A549 (cell line): ENCODE measurements at regions not wholly inside any gene's neighbourhood (a gene's known extent, or its start where the extent isn't known, plus 50 kb on each side); places are given as distances from the start of the nearest gene placed in this dataset.
"Not testable (repeated sequence)": the region's sequence is repeated elsewhere in the genome, so short reads cannot be mapped to it uniquely, and the experiment has no call there.

Experiments used
- ATAC-seq, 2 experiments: fragments of 200-7000 bp in 1 of 2; fragments of >200 bp in 1 of 2; cut with Nextera tagmentation in 1 of 2; cut with Tn5 transposase in 1 of 2; 3 replicates each; pipeline versions ENCODE4 v1.8.0 to v1.9.1; 2018 to 2020; ENCODE audit warnings: mild to moderate bottlenecking in 1 of 2, moderate library complexity in 1 of 2
- CTCF ChIA-PET: fragments of 300-600 bp; sonication (Branson Sonifier 250); formaldehyde crosslinking; extraction: SDS; loops from one replicate; lab custom pipeline; 2021; ENCODE audit warnings: antibody characterized with exemption, inconsistent platforms; lab: Yijun Ruan, JAX
- POLR2A ChIA-PET: fragments of 350-600 bp; formaldehyde crosslinking; extraction: SDS; loops from one replicate; lab custom pipeline; 2021; ENCODE audit warnings: antibody characterized with exemption, inconsistent platforms; lab: Yijun Ruan, JAX
- DNase-seq, 2 experiments: peaks; one replicate each; pipeline versions ENCODE4 v3.0.0 to v3.0.0-alpha.2; 2011 to 2016; ENCODE audit warnings: low read depth in 1 of 2, low spot score in 1 of 2
- FAIRE-seq: peaks from 2 replicates; lab custom pipeline; 2011; peaks lifted over from hg19 to GRCh38; lab: Jason Lieb, UNC
- H3K27ac ChIP-seq, 2 experiments: fragments of >200 bp; sonication (Bioruptor Twin); formaldehyde crosslinking; 3 replicates each; pipeline ENCODE4 v1.5.1; 2016 to 2017
- H3K4me1 ChIP-seq: fragments of >200 bp; sonication (Bioruptor Twin); formaldehyde crosslinking; 3 replicates; pipeline ENCODE4 v1.6.1; 2016
- H3K4me2 ChIP-seq: fragments of >200 bp; sonication (Bioruptor Twin); formaldehyde crosslinking; 3 replicates; pipeline ENCODE4 v1.6.1; 2016
- H3K4me3 ChIP-seq: fragments of >200 bp; sonication (Bioruptor Twin); formaldehyde crosslinking; 3 replicates; pipeline ENCODE4 v1.5.1; 2016
- H3K9me3 ChIP-seq: fragments of >200 bp; sonication (Bioruptor Twin); formaldehyde crosslinking; 3 replicates; pipeline ENCODE4 v1.6.1; 2016
- CBX8 ChIP-seq: fragments of 200-600 bp; sonication (generic); IDR thresholded peaks from 2 replicates; pipeline ENCODE4 v1.6.1; 2016
- CEBPB ChIP-seq, 2 experiments: fragments of >200 bp in 1 of 2; sonication (Bioruptor Twin) in 1 of 2; formaldehyde crosslinking in 1 of 2; IDR thresholded peaks; 2 replicates each; pipeline ENCODE4 v1.6.1; 2012 to 2016
- E2F6 ChIP-seq: IDR thresholded peaks from 2 replicates; pipeline ENCODE4 v1.6.1; 2012; ENCODE audit warnings: low read depth, borderline replicate concordance
- EHF ChIP-seq: fragments of 250-450 bp; sonication (Bioruptor Pico); IDR thresholded peaks from 2 replicates; pipeline ENCODE4 v1.5.0; 2020; ENCODE audit warnings: mild to moderate bottlenecking
- EP300 ChIP-seq, 2 experiments: fragments of >200 bp; sonication (Bioruptor Twin); formaldehyde crosslinking; IDR thresholded peaks; 2 replicates in 1 of 2; 3 replicates in 1 of 2; pipeline ENCODE4 v1.6.1; 2016 to 2017
- ESRRA ChIP-seq: fragments of 150-350 bp; IDR thresholded peaks from 2 replicates; pipeline ENCODE4 v1.6.1; 2014; ENCODE audit warnings: mild to moderate bottlenecking, low read length, borderline replicate concordance
- FOSB ChIP-seq: fragments of 250-450 bp; sonication (Bioruptor Pico); IDR thresholded peaks from 2 replicates; pipeline ENCODE4 v1.5.0; 2020; ENCODE audit warnings: mild to moderate bottlenecking, moderate library complexity
- HOXB13 ChIP-seq: fragments of 250-450 bp; sonication (Bioruptor Pico); IDR thresholded peaks from 2 replicates; pipeline ENCODE4 v1.5.0; 2020; ENCODE audit warnings: low read depth, mild to moderate bottlenecking, moderate library complexity
- JUNB ChIP-seq: fragments of >200 bp; sonication (Bioruptor Twin); formaldehyde crosslinking; IDR thresholded peaks from 2 replicates; pipeline ENCODE4 v1.6.1; 2016
- MAFK ChIP-seq: fragments of 450-650 bp; IDR thresholded peaks from 2 replicates; pipeline ENCODE4 v1.6.1; 2014; ENCODE audit not compliant: partially characterized antibody
- POLR2AphosphoS2 ChIP-seq: conservative IDR thresholded peaks from 2 replicates; pipeline ENCODE4 v1.6.1; 2012; ENCODE audit warnings: low read length, improper control_type of control experiment, inconsistent platforms
- RCOR1 ChIP-seq: fragments of 150-350 bp; IDR thresholded peaks from 2 replicates; pipeline ENCODE4 v1.6.1; 2014; ENCODE audit warnings: antibody characterized with exemption, low read length, low read depth
- TFCP2L1 ChIP-seq: fragments of 250-450 bp; sonication (Bioruptor Pico); IDR thresholded peaks from 2 replicates; pipeline ENCODE4 v1.5.0; 2021; ENCODE audit warnings: mild to moderate bottlenecking
- TP53 ChIP-seq: fragments of 250-450 bp; sonication (Bioruptor Pico); IDR thresholded peaks from 2 replicates; pipeline ENCODE4 v1.5.0; 2021; ENCODE audit warnings: mild to moderate bottlenecking, moderate library complexity
- WGBS: methylation state at CpG from one replicate; pipeline ENCODE4 v1.1.6; 2017; ENCODE audit errors: missing lambda C conversion rate; 5-methylcytosine and 5-hydroxymethylcytosine counted together
- TF ChIP-seq, protein P1 (sequence below): fragments of >200 bp; sonication (Bioruptor Twin); formaldehyde crosslinking; IDR thresholded peaks from 3 replicates; pipeline ENCODE4 v1.5.1; 2016
- TF ChIP-seq, protein P2 (sequence below): fragments of >200 bp; sonication (Bioruptor Twin); formaldehyde crosslinking; IDR thresholded peaks from 2 replicates; pipeline ENCODE4 v1.6.1; 2016

- TF ChIP-seq, protein P1, sequence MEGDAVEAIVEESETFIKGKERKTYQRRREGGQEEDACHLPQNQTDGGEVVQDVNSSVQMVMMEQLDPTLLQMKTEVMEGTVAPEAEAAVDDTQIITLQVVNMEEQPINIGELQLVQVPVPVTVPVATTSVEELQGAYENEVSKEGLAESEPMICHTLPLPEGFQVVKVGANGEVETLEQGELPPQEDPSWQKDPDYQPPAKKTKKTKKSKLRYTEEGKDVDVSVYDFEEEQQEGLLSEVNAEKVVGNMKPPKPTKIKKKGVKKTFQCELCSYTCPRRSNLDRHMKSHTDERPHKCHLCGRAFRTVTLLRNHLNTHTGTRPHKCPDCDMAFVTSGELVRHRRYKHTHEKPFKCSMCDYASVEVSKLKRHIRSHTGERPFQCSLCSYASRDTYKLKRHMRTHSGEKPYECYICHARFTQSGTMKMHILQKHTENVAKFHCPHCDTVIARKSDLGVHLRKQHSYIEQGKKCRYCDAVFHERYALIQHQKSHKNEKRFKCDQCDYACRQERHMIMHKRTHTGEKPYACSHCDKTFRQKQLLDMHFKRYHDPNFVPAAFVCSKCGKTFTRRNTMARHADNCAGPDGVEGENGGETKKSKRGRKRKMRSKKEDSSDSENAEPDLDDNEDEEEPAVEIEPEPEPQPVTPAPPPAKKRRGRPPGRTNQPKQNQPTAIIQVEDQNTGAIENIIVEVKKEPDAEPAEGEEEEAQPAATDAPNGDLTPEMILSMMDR = no peak
These were observed 152.9 kb downstream of the SOD2 start (continued) for GRCh38 chr6:159540152-159540551.

DNA sequence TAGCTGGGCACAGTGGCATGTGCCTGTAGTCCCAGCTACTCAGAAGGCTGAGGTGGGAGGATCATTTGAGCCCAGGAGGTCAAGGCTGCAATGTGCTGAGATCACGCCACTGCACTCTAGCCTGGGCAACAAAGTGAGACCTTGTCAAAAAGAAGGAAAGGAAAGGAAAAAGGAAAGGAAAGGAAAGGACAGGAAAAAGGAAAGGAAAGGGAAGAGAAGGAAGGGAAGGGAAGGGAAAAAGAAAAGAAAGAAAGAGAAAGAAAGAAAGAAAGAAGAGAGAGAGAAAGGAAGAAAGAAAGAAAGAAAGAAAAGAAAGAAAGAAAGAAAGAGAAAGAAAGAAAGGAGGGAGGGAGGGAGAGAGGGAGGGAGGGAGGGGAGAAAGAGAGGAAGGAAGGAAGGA lies 155.0 kb downstream of the SOD2 start:
- DNase-seq, CTCF ChIA-PET, H3K4me3 ChIP-seq, FAIRE-seq, H3K4me2 ChIP-seq, ATAC-seq, POLR2A ChIA-PET, H3K4me1 ChIP-seq, H3K27ac ChIP-seq, H3K9me3 ChIP-seq: not testable (repeated sequence)
- 9% methylated on average over 1 of the region's 1 CpG for WGBS

GRCh38 chr6:159535656-159536350 lies 157.2 kb downstream of the SOD2 start:
- H3K4me2 ChIP-seq = no peak overlapping the region
- ChIA-PET POLR2A (no interaction called here), CTCF (interaction anchor here (0.5 kb wide), 1 partner anchor 215 kb away, joined by 3 read pairs; no protein-coding TSS in a partner anchor)
- 9% methylated on average over 9 of the region's 9 CpGs for WGBS
- FAIRE-seq (no peak), DNase-seq (no peak), ATAC-seq (no peak)
- H3K9me3 ChIP-seq = no peaks in the 10 kb centered on the region
- no peak overlapping the region for H3K4me3 ChIP-seq
- TF ChIP-seq TP53 (CRISPR knock-in tag) = no peak
- peak; percentile 72; the same call in 1 of the 2 replicates for TF ChIP-seq CBX8
- TF ChIP-seq, all 56 proteins: peak for 1
- Histone ChIP-seq H3K4me1 (no peaks in the 10 kb centered on the region), H3K27ac (no peak overlapping the region)

DNA sequence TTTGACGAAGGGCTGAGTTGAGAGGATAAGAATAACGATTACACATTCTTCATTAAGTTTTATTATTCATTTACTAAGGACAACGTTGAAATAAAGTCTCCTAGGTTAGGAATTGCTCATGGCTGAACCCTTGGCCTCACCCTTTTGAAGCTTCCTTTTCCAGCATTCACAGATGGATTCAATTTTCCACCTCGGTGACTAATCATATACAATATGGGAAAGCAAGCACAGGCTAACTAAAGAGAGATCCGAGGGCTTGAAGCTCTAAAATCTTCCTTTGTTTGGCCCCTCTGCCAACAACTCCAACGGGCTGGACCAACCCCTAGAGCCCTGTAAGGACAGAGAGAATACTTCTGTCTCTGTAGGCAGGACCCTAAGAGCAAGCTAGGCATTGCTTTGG lies 159.5 kb downstream of the SOD2 start:
- WGBS = 10% methylated on average over 6 of the region's 6 CpGs
- Histone ChIP-seq H3K4me1 (no peaks in the 10 kb centered on the region), H3K27ac (no peak overlapping the region), H3K4me3 (no peak overlapping the region), H3K9me3 (no peaks in the 10 kb centered on the region), H3K4me2 (no peak overlapping the region)
- CTCF ChIA-PET = no interaction called here
- TF ChIP-seq ESRRA = no peak
- TF ChIP-seq MAFK = no peak
- no peak for TF ChIP-seq TFCP2L1 (CRISPR knock-in tag)
- TF ChIP-seq HOXB13 (CRISPR knock-in tag) = no peak
- TF ChIP-seq FOSB (CRISPR knock-in tag) = no peak
- no peak for TF ChIP-seq EP300 (IDR thresholded peaks at IDR 0.05)
- TF ChIP-seq JUNB = no peak
- TF ChIP-seq RCOR1 = no peak
- FAIRE-seq (no peak), ATAC-seq (no peak), DNase-seq (no peak)
- POLR2A ChIA-PET = no interaction called here

DNA sequence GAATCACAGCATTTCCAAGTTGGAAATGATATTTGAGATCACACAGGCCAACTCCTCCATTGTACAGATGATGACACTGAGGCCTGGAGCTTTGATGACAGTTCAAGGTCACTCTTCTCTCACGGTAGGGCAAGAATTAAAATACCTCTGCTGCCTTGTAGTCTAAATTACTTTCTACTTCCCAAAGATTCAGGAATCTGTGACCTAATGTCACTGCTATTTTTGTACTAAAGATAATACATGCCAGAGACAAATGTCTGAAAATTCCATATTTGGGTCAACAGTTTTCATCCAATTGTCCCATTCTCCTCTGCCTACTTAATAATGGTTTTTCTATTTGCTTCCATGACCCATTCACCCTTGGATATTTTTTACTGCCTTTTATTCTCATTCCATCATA lies 160.0 kb downstream of the SOD2 start:
- 9% methylated on average over 1 of the region's 1 CpG for WGBS
- H3K4me2 ChIP-seq = no peak overlapping the region
- H3K27ac ChIP-seq = no peak overlapping the region
- no peaks in the 10 kb centered on the region for H3K4me1 ChIP-seq
- CTCF ChIA-PET = no interaction called here
- ATAC-seq = no peak
- POLR2A ChIA-PET = no interaction called here
- no peak for DNase-seq
- H3K9me3 ChIP-seq = no peaks in the 10 kb centered on the region
- TF ChIP-seq E2F6 = no peak
- no peak for FAIRE-seq
- H3K4me3 ChIP-seq = no peak overlapping the region

DNA sequence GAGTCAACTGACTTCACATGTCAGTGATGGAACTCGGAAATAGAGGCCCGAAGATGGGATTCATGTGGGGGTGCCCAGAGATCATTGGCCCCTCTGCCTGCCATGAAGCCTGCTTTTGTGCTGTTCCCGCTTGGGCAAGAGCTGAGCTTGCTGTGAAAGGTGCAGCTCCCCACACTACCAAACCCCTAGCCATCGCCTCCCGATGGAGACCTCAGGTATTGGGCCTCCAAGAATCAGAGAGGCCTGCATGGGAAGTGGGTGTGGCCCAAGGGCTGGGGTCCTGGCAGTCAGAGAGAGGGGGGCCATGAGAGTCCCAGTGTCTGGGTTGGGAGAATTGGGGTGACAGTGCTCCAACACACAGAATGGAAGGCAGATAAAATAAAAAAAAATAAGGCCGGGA lies 160.9 kb downstream of the SOD2 start:
- no peak for DNase-seq
- Histone ChIP-seq H3K4me1 (no peaks in the 10 kb centered on the region), H3K4me2 (no peak overlapping the region)
- TF ChIP-seq CEBPB (IDR thresholded peaks at IDR 0.05) (no peak), POLR2AphosphoS2 (no peak), EHF (no peak)
- TF ChIP-seq, protein P2, sequence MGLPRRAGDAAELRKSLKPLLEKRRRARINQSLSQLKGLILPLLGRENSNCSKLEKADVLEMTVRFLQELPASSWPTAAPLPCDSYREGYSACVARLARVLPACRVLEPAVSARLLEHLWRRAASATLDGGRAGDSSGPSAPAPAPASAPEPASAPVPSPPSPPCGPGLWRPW = no peak
- TF ChIP-seq, all 56 proteins: peak for 0
- ATAC-seq (no peak), FAIRE-seq (no peak)
- POLR2A ChIA-PET = no interaction called here
- WGBS = 38% methylated on average over 4 of the region's 6 CpGs
- Histone ChIP-seq H3K27ac (no peak overlapping the region), H3K4me3 (no peak overlapping the region), H3K9me3 (no peaks in the 10 kb centered on the region)
- CTCF ChIA-PET = no interaction called here
